NCI-H774 (cell line): ENCODE measurements at regions not wholly inside any gene's neighbourhood (a gene's known extent, or its start where the extent isn't known, plus 50 kb on each side); places are given as distances from the start of the nearest gene placed in this dataset.
"Not testable (repeated sequence)": the region's sequence is repeated elsewhere in the genome, so short reads cannot be mapped to it uniquely, and the experiment has no call there.

Source experiments
- DNase-seq: peaks from one replicate; lab custom pipeline; 2025; lab: John Stamatoyannopoulos, UW

DNA sequence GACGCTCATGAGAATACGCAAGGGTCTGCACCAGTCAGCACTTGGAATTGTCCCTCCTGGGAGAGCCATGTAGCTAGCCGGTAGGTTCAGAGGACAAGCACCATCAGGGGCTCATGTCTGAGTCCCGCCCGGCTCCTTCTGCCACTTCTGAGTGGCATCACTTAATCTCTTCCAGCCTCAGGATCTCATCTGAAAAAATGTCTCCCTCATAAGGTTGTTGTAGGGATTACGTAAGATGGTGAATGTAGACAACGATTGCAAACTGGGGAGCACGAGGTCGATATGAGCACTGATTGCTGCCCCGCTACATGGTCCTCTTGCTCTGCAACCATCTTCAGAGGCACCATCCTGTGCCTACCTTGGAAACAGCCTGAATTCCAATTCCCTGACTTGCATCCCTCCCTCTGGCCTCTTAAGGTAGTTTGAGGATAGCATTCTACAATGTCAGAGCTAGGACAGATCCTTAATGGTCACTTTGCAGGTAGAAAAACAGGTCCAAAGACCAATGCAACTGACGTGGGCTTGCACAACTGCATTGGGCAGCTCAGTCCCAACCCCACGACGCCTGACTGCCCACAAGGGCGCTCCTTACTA is 115.8 kb upstream of the TMEM45B start:
- DNase-seq, result no peak

DNA sequence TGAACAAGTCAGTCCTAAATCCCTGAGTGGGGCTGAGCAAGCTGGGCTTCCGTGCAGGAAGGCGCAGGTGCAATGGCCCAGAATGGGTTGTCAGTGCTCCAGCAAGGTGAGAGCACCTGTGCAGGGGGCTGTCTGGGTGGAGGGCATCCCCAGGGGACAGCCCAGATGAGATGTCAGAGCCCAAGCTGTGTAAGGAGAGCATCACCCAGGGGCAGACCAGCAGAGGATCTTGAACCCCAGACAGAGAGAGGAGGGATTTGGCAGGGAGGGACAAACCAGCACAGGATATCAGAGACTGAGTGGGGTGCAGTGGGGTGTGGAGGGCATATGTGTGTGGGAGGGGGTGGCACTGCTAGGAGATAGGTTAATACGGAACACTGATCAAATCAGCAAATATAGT is 114.9 kb upstream of the TMEM45B start:
- DNase-seq, result no peak

DNA sequence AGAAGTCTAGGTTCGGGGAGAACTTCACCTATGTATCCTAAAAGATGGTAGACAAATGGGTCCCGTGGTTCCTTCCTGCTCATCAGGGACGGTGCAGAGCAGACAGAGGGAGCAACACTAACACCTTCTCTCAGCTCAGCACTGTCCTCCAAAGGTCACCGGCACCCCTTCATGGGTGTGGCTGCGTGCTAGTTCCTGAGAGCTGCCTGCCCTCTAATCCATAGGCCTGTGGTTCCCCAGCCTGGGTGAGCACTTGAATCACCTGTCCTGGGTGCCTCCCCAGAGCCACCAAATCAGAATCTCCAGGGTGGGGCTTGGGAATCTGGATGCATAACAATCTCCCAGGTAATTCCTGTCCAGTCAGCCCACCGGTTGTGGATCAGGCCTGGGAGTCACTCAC is 113.9 kb upstream of the TMEM45B start:
- no peak for DNase-seq

DNA sequence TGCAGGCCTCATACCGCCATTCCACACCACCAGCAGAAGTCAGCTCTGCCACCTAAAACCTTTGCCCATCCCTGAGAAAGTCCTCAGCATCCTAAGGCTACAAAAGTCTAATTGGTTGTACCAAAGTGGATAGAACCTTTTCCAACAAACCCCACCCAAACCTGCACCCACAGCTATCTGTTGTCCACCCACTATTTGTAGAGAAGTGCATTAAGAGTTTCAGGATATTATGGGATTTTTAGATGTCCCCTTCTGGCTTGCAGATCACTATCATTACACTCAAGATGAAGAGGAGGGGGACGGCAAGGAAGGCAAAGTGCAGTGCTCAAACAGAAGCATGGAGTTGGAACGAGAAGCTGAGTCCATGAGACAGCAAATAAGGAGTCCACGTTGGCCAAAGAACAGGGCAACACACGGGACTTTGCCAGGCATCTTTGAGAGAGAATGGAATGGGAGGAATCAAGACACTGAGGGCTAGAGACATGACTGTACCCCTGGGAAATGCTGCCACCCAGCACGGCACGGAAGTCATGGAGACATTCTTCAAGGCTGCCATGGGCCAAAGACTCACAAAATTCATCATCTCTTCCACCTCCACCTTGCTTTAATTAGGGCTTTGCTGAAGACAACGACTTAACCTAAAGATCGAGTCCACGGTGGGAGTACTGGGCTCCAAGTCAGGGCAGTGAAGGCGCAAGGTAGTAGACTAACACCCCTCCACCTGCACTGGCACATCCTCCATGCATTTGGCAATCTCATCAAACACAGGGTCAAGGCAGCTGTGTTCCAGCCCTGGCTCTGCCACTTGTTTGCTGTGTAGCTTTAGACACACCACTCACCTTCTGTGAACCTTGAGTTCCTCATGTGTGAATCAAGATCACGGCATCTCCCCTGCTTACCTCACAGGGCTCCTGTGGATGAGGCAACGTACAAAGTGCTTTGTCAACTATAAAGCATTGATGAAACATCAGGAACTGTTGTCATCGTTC is 112.9 kb upstream of the TMEM45B start:
- no peak for DNase-seq

DNA sequence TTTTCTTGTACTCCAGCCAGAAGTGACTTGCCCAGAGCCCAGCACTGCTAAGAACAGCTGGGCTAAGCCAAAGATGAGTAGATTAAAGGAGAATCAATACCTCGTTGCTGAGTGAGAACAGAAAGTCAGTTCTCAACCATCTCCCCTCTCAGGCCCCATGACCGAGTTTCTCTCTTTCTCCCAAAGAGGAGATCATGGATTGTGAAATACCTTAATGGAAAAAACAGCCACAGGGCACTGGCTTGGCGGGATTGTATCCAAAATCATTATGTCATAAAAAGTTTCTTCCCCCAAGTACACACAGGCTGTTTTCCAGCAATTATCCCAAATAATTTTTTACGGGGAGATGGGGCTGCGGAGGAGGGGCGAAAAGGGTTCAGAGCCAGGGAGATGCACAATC is 111.8 kb upstream of the TMEM45B start:
- no peak for DNase-seq

DNA sequence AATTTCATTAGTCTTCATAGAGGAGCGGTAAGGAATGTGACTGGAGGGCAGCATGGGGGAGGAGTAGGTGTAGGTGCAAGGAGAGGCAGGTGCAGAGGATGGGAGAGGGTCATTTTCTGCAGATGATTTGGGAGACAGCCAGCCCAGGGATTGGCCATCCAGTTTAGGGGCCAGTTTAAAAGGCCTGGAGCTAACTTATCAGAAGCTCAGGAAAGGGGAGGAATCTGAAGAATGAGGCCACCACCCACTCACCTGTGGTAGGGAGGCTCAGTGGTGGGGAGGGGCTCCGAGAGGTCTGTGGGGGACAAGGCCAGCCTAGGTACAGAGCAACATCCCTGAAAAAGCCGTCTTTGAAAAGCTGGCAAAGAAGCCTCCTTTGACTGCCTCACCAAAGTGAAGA is 110.8 kb upstream of the TMEM45B start:
- no peak for DNase-seq

DNA sequence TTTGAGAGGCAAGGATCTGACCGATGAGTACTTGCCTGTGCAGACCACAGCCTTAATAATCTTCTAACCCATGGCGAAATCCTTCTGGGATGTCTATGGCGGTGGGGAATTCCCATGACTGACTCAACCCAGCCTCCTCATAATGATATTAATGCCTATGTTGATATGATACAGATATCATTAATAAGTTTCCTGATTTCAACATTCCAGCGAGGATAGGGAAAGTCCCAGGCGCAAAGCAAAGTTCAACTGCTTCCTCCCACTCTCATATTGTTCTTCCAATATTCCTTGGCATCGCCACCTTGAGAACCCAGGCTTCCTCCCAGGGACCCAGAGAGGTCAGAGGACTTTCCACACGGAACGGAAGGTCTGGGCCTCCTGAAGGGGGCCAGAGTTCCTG is 110.3 kb upstream of the TMEM45B start:
- DNase-seq, result no peak

DNA sequence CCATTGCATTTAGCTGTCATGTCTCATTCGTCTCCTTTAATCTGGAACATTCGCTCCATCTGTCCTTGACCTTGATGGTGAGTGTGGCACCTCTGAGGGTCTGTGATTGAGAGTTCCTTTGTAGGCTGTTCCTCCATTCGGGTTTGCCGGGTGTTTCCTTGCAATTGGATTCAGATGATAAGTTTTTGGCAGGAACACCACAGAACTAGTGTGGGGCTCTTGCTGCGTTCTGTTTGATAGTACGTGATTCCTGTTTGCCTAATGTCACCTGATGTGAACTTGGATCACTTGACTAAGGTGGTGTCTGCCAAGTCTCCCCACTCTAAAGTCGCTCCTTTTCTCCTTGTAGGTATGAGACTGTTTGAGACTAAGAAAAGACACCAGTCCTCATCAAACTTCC is 109.7 kb upstream of the TMEM45B start:
- no peak for DNase-seq

DNA sequence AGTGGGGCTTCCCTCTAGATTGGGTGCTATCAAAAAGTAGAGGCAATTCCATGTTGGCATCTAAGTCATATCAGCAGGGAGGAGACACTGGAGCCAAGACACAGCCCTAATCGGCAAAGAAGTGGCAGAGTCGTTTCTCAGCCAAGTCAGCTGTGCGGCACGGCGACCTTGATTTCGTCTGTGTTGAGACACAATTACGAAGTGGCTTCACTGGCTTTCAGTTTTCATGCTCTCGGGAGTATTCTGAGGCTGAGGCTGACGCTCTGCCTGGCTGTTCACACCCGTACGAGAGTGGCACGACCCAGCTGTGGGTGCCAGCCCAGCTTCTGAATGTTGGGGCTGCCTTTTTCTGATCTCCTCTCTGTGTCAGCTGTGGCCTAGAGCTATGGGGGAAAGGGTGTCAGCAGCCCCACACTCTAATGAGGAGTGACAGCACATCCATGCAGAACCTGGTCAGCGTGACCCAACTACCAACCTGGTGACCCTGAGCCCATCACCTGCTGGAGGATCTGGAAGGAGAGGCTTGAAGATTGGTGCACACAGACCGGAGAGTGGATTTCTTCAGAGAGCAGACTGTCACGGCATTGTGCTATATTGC is 105.7 kb upstream of the TMEM45B start:
- DNase-seq, result no peak

DNA sequence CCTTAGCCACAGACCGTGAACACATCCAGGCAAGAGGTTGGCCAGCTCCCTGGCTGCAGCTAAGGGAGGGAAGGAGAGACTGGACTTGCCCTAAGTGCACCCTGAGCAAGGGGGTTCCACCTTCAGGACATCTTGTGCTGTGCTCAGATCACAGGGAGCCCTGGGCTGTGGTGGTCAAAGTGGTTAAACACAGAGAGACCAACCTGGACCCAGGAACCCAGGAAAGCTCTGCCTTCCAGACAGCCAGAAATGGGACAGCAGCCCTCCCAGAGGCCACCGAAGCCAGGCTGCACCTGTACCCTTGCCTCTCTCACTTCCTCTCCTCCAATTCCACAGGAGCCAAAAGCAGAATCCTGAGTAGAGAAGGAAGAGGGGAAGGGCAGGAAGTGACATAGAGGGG is 105.2 kb upstream of the TMEM45B start:
- no peak for DNase-seq

DNA sequence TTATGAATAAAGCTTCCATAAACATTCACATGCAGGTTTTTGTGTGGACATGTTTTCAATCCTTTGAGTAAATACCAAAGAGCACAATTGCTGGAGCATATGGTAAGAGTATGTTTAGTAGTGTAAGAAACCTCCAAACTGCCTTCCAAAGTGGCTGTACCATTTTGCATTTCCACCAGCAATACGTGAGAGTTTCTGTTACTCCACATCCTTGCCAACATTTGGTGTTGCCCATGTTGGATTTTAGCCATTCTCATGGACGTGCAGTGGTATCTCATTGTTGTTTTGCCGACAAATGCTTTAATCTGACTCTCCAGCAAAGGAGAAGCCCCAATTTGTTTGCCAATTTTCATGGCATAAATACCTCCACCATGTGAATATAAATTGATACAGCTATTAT is 103.9 kb upstream of the TMEM45B start:
- DNase-seq, result no peak

DNA sequence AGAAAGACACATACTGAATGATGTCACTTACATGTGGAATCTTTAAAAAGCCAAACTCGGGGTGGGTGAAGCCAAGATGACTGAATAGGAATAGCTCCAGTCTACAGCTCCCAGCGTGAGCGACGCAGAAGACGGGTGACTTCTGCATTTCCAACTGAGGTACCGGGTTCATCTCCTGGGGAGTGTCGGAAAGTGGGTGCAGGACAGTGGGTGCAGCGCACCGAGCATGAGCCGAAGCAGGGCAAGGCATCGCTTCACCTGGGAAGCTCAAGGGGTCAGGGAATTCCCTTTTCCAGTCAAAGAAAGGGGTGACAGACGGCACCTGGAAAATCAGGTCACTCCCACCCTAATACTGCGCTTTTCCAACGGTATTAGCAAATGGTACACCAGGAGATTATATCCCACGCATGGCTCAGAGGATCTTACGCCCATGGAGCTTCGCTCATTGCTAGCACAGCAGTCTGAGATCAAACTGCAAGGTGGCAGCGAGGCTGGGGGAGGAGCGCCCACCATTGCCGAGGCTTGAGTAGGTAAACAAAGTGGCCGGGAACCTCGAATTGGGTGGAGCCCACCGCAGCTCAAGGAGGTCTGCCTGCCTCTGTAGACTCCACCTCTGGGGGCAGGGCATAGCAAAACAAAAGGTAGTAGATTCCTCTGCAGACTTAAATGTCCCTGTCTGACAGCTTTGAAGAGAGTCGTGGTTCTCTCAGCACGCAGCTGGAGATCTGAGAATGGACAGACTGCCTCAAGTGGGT is 103.0 kb upstream of the TMEM45B start:
- not testable (repeated sequence) for DNase-seq

DNA sequence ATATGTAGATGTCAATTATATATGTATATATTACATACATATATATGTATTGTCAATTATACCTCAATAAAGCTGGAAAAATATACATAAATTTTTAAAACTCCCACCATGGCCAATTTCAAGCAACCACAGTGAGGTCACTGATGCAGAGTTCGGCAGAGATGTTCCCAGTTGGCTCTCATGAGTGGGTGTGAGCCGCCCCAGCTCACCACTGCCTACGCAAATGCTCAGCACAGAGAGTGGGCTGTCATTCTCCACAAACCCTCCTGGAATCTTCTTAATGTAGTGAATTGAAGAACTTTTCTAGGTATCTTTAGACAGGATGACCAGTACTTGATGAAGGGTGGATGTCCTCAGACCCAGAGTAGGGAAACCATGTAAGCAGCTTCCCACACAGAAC is 96.6 kb upstream of the TMEM45B start:
- DNase-seq, result no peak

DNA sequence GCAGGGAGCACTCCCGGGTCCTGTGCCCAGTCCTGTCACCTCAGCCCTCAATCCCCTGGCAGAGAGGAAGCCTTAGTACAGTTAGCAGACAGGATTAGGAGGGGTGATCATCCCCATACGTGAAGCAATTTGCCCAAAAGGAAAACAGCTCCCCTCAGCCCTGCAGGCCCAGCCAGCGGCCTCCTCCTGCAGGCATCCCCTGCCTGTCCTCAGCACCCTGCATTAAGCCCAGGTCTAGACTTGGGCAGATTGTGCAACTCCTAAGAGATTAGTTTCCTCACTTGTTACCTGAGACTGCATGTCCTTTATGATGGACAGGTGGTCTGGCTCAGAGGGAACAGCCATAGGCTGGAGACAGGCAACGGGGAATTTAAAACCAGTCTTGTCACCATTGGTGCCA is 95.5 kb upstream of the TMEM45B start:
- DNase-seq, result no peak

DNA sequence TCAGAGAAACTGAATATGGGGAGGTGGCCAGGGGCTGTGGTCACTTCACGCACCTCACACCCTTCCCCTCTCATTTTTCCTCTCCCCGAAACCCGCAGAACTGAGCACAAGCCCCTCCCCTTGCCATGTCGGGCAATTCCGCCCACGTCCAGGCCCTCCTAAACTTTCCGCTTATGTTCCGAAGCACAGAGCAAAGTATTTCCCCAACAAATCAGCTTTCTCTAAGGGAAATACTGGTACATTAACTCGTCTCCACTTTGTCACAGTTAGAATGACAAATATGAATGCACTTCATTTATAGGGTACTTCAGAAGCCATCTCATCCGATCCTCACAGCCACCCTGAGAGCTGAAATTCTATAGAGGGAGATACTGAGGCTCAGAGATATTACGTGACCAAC is 94.7 kb upstream of the TMEM45B start:
- DNase-seq, result no peak

DNA sequence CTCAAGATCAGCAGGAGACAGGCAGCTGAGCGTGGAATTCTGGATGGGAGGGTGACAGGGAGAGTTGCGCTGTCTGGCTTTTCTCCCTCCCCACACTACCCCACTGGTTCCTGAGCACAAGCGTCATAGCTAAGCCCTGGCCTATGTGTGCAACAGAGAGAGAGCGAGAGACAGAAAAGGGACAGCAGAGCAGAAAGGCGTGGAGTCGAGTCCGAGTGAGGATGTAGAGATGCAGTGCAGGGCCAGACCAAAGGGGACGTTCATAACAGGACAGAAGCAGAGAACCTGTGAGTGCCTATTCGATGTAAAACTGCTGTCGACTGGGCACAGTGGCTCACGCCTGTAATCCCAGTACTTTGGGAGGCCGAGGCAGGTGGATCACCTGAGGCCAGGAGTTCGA is 94.0 kb upstream of the TMEM45B start:
- no peak for DNase-seq

DNA sequence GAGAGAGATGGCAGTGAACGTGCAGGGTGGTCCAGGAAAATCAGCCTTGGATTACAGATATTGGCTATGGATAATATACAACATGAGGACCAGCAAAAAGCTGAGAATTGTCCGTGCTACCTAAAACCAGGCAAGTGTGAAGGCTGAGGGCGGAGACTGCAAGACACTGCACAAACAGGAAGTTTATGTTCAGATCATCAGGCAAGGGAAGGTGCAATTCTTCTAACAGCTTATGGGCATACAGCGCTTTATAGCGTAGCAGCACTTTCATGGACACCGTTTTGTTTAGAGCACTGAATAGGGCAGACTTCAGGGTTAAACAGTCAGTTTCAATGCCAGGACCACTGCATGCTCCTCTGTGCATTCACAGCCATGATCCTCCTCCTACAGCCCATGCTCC is 93.1 kb upstream of the TMEM45B start:
- DNase-seq, result no peak

DNA sequence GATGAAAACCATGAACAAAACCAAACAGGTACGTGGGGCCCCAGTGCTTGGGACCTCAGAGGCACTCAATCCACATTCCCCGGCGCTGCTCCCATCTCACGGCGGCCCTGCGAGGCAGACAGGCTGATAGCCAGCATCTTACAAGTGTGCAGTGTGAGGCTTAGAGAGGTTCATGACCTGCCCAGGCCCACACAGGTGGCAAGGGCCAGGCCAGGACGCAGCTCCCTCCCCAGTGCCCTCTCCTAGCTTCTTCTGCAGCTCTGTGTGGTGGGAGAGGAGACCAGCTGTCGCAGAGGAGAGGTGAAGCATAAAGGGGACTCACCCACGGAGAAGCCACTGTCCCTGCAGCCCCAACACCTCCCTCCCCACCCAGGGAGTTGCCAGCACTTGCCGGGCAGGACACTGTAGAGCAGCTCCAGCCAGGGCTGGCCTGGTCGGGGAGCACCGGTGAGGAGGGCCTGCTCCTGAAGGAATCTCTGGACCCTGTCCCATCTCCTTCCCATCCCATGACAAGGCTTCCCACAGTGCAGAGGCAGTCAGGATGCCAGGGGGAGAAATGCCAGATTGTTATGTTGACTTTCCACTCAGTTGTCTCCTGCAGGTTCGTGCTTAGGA is 92.4 kb upstream of the TMEM45B start:
- no peak for DNase-seq

DNA sequence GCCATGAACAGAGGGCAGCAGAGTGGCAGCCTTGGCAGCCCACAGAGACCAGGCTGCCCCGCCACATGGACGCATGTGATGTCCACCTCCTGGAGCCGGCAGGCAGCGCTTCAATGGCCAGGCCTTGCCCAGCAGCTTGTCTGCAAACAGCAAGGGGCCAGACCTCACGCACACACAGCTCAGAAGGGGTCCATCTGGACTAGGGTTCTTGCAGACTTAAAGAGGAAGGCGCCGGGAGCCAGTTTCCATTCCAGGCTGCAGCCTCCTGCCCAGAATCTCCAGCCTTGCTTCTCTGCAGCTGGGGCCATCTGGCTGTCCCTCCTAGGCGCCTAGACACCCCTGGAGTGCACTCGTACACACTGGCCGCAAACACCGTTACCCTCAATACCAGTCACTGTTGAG is 91.9 kb upstream of the TMEM45B start:
- no peak for DNase-seq

DNA sequence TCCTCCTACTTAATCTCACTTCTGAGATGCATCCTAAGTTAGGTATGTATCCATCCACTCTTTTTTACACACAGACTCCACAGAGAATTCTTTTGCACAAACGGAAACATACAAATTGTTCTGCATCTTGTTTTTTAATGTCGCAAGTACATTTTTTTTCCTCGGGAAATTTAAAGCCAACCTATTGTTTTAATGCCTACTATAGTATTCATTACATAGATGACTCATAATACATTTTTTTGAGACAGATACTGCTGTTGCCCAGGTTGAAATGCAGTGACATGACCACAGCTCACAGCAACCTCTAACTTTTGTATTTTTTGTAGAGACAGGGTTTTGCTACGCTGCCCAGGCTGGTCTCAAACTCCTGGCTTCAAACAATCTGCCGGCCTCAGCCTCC is 90.8 kb upstream of the TMEM45B start:
- DNase-seq, result no peak

DNA sequence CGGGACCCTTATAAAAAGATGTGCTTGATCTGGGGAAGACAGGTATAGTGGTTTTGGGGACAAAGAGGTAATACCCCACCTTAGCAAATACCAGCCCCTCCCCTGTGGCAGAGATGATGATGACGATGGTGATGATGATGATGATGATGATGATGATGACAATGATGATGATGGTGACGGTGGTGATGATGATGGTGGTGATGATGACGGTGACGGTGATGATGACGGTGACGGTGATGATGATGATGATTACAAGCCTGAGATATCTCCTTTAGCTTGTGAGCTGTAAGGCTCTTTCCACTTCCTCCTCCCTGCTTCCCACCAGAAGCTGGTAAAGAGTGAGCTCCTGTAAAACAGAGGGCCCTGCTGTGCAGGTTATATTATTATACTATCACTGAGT is 89.5 kb upstream of the TMEM45B start:
- DNase-seq, result no peak

DNA sequence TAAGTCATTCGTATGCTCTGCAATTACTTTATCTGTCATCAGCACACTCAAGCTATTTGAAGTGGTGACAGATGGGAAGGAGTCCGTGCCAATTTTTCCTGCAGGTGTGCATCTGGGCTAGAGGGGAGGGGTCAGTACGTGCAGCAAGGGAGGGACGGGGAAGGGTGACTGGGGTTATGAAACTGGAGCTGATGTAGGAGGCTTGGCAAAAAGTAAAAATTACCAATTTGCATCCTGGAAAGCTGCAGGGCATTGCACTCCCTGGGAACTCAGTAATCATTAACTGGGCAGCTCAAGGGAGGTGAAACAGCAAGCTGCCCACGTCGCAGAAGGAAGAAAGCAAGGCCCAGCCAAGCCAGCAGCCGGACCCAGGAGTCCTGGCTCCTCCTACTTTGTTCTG is 87.1 kb upstream of the TMEM45B start:
- DNase-seq, result peak; percentile 89
